SK-N-MC (cell line): ENCODE measurements at regions not wholly inside any gene's neighbourhood (a gene's known extent, or its start where the extent isn't known, plus 50 kb on each side); places are given as distances from the start of the nearest gene placed in this dataset.

Experiments used
- EZH2 ChIP-seq: fragments of 200-600 bp; sonication (generic); IDR thresholded peaks from one replicate; pipeline ENCODE4 v1.6.1; 2017; ENCODE audit warnings: antibody characterized with exemption
- POLR2AphosphoS5 ChIP-seq: IDR thresholded peaks from 2 replicates; pipeline ENCODE4 v1.6.1; 2012; ENCODE audit warnings: mild to moderate bottlenecking, low read depth, low read length, borderline replicate concordance

- no peak for TF ChIP-seq EZH2
- TF ChIP-seq POLR2AphosphoS5: no peak
These were observed 145.3 kb upstream of the MBNL1 start for GRCh38 chr3:152123457-152123856.
